Astrocyte (in vitro differentiated cells and primary cell): ENCODE measurements at regions not wholly inside any gene's neighbourhood (a gene's known extent, or its start where the extent isn't known, plus 50 kb on each side); places are given as distances from the start of the nearest gene placed in this dataset.

Source experiments
- CTCF ChIP-seq: IDR thresholded peaks from 2 replicates; pipeline ENCODE4 v1.5.1; 2011; ENCODE audit warnings: low read depth, mild to moderate bottlenecking, inconsistent platforms, low read length, moderate library complexity; ENCODE audit not compliant: insufficient read depth
- EZH2 ChIP-seq: IDR thresholded peaks from 2 replicates; pipeline ENCODE4 v1.6.1; 2012; ENCODE audit warnings: mild to moderate bottlenecking, low read length, inconsistent platforms; ENCODE audit not compliant: insufficient read depth

- no peak for TF ChIP-seq CTCF
- TF ChIP-seq EZH2: no peak
These were observed 132.1 kb upstream of the SLC30A5 start for GRCh38 chr5:68961762-68962161.
